Renal cortex interstitium (tissue), 11 donors: ENCODE measurements at regions not wholly inside any gene's neighbourhood (a gene's known extent, or its start where the extent isn't known, plus 50 kb on each side); places are given as distances from the start of the nearest gene placed in this dataset.
"Not testable (repeated sequence)": the region's sequence is repeated elsewhere in the genome, so short reads cannot be mapped to it uniquely, and the experiment has no call there.

Source experiments
- DNase-seq, 11 donors: peaks; one replicate each; pipeline ENCODE4 v3.0.0-alpha.2; 2013; ENCODE audit warnings: low read depth in 9 of 11, low spot score in 4 of 11; ENCODE audit errors: extremely low read depth in 1 of 11

DNA sequence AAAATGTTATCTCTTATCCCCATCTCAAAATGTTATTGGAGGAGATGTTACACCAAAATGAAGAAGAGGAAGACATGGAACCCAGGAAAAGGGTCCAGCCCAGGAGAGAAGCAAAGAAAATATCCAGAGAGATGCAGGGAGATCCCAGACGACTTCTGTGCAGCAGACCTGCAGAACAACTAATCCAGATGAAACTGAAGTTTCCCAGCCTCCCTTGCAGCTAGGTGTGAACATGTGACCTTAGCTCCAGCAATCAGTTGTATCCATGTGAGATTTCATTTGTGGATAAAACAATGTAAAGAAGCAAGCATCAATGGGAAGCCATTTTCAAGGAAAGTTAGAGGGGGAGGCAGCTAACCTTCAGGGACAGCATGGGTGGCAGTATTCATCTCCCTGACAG, 55.8 kb upstream of the NANOS1 start:
- DNase-seq: no peak

DNA sequence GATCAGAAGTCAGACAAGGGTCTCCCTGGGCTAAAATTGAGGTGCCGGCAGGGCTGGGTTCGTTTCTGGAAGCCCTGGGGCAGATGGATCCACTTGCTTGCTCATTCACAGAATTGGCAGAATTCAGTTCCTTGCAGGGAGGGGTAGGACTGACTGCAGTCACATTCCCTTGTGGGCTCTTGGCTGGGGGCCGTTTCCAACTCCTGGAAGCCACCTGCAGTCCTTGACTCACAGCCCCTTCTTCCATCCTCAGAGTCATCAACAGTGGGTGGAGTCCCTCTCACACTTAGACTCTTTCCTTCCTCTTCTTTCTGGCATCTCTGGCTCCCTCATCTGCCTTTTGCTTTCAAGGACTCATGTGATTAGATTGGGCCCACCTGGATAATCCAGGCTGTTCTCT, 54.6 kb upstream of the NANOS1 start:
- no peak for DNase-seq

DNA sequence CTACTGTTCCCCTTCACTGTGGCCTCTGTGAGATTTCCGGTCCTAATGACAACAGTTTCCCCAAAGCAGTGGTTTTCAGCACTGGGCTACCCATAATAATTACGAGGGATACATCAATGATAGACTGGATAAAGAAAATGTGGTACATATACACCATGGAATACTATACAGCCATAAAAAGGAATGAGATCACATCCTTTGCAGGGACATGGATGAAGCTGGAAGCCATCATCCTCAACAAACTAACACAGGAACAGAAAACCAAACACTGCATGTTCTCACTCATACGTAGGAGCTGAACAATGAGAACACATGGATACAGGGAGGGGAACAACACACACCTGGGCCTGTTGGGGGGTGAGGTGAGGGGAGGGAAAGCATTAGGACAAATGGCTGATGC, 53.3 kb upstream of the NANOS1 start:
- DNase-seq: not testable (repeated sequence)

DNA sequence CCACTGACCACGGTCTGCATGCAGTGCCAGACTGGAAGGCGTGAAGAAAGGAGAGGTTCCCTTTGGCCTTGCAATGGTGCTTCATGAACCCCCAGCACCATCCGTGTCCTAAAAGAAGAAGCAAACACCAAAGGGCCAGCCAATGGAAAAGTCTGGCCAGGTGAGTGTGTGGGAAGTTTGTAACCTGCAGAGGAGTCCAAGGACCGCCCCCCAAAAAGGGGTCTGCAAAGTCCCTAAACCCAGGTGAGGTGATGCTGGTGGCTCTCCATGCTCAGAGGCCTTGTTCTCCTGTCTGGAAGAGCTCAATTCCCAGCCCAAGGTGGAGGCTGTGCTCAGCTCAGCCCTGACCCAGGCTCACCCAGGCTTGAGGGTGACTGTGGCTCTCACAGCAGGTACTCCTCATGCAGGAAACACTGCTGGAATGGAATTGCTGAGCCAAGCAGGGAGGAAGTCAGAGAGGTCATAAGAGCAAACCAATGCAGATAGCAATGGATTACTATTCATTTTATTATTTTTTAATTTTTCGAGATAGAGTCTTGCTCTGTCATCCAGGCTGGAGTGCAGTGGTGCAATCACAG, 52.4 kb upstream of the NANOS1 start:
- DNase-seq: no peak

DNA sequence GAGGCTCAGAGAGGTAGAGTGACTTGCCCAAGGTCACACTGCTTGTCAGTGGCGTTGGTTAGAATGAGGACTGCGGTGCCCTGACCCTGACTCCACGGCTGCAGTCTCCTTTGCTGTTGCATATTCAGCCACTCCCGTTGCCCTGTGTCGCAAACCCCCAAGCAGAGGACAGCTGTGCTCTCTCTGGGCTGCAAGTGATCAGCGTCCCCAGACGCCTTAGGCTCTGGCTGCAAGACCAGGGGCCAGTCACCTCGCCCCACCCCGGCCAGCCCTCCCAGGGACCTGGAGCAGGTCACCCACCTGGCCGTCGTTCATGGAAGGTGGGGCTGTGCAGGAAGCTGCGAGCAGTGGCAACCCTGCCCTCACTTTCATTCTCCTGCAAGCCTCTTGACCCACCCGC, 51.7 kb upstream of the NANOS1 start:
- DNase-seq: no peak

DNA sequence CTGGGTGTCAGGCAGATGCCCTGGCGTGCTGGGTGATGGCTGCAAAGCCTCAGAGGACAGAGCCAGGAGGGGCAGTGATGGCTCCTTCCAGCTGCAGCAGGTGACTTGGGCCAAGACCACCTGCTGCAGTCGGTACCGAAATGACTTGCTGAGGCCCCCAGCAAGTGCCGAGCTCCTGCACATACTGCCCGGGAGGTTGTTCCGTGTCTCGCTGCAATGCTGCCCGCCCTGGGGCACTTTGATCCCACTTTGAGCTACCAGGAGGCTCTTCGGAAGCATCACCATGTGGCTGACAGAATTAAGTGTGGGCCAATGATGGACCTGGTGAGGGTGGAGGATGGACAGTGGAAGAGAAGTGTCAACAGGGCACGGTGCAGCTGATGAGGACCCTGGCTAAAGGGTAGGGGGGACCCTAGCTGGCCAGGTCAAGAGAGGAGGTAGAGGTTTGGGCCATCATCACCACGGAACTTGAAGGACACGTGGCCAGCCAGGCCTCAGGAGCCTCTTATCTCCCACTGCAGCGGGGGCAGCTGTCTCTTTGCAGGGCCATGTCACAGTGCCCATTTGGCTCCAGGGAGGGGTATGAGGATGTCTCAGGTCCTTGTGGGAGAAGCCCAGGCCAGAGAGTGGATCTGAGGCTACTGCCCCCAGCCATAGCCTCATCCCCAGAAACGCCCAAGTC, 51.1 kb upstream of the NANOS1 start:
- no peak for DNase-seq

DNA sequence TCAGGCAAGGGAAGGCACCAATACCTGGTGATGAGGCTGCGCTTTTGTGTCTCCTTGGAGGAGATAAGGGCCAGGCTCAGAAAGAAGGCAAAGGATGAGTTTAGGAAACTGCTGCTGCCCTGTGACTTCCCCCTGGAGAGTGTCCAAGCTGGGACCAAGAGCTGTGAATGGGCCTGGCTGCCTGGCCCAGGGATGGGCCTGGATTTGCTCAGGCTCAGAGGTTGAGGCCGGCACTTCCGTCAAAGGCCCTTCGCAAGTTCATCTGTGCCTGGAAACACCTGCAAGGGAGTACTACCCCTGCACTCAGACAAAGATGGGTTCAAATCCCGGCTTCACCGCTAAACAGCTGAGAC, 50.5 kb upstream of the NANOS1 start:
- DNase-seq: no peak

DNA sequence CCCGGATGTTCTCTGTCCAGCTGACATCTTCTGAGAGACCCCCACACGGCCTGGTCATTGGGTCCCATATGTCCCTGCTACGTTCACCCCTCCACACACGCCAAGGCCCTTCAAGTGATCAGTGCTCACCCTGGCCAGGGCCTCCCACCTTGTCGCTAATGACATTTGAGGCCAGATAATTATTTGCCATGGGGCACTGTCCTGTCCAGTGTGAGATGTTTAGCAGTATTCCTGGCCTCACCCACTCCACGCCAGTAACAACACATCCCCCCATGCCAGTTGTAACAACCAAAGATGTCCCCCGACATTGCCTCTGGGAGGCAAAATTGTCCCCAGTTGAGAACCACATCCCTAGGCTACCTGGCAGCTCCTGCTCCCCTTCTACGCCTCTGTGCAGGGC, 49.9 kb upstream of the NANOS1 start:
- no peak for DNase-seq
